Lower leg skin (tissue), 4 donors: ENCODE measurements at regions not wholly inside any gene's neighbourhood (a gene's known extent, or its start where the extent isn't known, plus 50 kb on each side); places are given as distances from the start of the nearest gene placed in this dataset.

Experiments
- DNase-seq, 2 donors: peaks; one replicate each; pipeline ENCODE4 v3.0.0-alpha.2; 2019; ENCODE audit warnings: low spot score in 2 of 2
- H3K4me3 ChIP-seq: fragments of 200-600 bp; sonication (generic); 2 replicates; pipeline ENCODE4 v1.5.1; 2017; ENCODE audit warnings: mild to moderate bottlenecking, low read depth; ENCODE audit not compliant: poor library complexity, severe bottlenecking
- POLR2A ChIP-seq, 2 donors: fragments of 450-650 bp; IDR thresholded peaks; one replicate each; pipeline ENCODE4 v1.6.1; 2016 to 2017; ENCODE audit warnings: antibody characterized with exemption in 2 of 2, mild to moderate bottlenecking in 1 of 2, moderate library complexity in 1 of 2
- WGBS, 2 donors: methylation state at CpG; one replicate each; pipeline ENCODE4 v1.1.5; 2018; 5-methylcytosine and 5-hydroxymethylcytosine counted together
- intact Hi-C: fragments of 100-400 bp; cut with DNase I; formaldehyde crosslinking; loops from one replicate; pipeline ENCODE4 v1.15.0; 2023; ENCODE audit warnings: low total_unique reads
- TF ChIP-seq, protein P1 (sequence below), 3 donors: fragments of 450-650 bp; IDR thresholded peaks; one replicate each; pipeline ENCODE4 v1.5.1; 2016; ENCODE audit warnings: antibody characterized with exemption in 3 of 3, mild to moderate bottlenecking in 3 of 3, moderate library complexity in 2 of 3

GRCh38 chr12:75908961-75909605 lies 122.5 kb downstream of the PHLDA1 start:
- TF ChIP-seq POLR2A (IDR thresholded peaks at IDR 0.05) = no peak
- TF ChIP-seq, protein P1, sequence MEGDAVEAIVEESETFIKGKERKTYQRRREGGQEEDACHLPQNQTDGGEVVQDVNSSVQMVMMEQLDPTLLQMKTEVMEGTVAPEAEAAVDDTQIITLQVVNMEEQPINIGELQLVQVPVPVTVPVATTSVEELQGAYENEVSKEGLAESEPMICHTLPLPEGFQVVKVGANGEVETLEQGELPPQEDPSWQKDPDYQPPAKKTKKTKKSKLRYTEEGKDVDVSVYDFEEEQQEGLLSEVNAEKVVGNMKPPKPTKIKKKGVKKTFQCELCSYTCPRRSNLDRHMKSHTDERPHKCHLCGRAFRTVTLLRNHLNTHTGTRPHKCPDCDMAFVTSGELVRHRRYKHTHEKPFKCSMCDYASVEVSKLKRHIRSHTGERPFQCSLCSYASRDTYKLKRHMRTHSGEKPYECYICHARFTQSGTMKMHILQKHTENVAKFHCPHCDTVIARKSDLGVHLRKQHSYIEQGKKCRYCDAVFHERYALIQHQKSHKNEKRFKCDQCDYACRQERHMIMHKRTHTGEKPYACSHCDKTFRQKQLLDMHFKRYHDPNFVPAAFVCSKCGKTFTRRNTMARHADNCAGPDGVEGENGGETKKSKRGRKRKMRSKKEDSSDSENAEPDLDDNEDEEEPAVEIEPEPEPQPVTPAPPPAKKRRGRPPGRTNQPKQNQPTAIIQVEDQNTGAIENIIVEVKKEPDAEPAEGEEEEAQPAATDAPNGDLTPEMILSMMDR (IDR thresholded peaks at IDR 0.05) = no peak
- peak; percentile 70 to 90 for DNase-seq
- whole genome bisulfite sequencing, 2 donors = 7 to 11% methylated on average over 2 of the region's 2 CpGs

DNA sequence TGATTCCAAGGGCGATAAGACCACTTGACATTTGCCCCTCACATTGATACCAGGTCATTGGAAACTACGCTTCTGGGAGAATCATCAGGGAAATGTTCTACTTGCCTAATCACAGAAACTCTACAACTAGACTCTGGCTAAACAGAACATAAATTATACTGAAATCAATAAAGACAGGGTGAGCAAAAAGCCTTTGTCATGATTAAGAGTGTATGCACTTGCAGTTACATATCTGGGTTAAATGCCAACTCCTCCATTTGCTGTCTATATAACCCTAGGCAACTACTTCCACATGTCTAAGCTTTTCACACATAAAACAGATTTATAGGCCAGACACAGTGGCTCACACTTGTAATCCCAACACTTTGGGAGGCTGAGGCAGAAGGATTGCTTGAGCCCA lies 125.7 kb downstream of the PHLDA1 start:
- H3K4me3 ChIP-seq = no peak overlapping the region
- intact Hi-C loops = no loop called here
- DNase-seq = no peak
- WGBS, 2 donors = 75 to 78% methylated on average over 2 of the region's 2 CpGs
- TF ChIP-seq, protein P1 (IDR thresholded peaks at IDR 0.05) = no peak
- no peak for TF ChIP-seq POLR2A (IDR thresholded peaks at IDR 0.05)

More at GRCh38 chr12:75908961-75909605, 122.5 kb downstream of the PHLDA1 start:
- intact Hi-C loops = no loop called here
- no peak overlapping the region for H3K4me3 ChIP-seq

DNA sequence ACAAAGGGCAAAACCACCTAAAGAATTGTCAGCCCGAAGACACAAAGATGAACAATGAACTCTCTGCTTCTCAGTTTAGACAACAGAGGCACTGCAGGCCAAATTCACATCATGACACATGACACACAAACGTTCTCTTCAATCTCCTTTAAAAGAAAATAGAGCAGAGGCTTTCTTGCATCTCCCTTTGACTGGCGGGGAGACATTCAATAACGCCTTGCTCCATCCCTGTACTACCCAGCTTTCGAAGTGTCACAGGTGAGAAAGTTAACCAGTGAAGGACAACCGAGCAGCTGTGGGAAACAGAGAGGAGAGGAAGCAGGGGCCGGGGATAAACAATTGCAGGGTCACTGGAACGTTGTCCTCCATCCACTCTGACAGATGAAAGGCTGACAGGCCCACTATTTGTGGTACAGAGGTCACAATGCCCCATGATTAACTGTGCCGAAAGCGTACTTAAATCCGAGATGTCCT lies 130.8 kb downstream of the PHLDA1 start:
- TF ChIP-seq, protein P1 (IDR thresholded peaks at IDR 0.05) = no peak
- no peak for TF ChIP-seq POLR2A (IDR thresholded peaks at IDR 0.05)
- no peak overlapping the region for H3K4me3 ChIP-seq
- intact Hi-C loops = no loop called here
- no peak for DNase-seq
- WGBS, 2 donors = 85 to 87% methylated on average over 11 of the region's 11 CpGs

- intact Hi-C loops = no loop called here
- WGBS, 2 donors = 63 to 65% methylated on average over 5 of the region's 5 CpGs
- H3K4me3 ChIP-seq = no peak overlapping the region
- DNase-seq = no peak
- TF ChIP-seq, protein P1 (IDR thresholded peaks at IDR 0.05) = no peak
- no peak for TF ChIP-seq POLR2A (IDR thresholded peaks at IDR 0.05)
These were observed 131.3 kb downstream of the PHLDA1 start for GRCh38 chr12:75900226-75900625.

- no peak for TF ChIP-seq POLR2A (IDR thresholded peaks at IDR 0.05)
- TF ChIP-seq, protein P1 (IDR thresholded peaks at IDR 0.05) = no peak
- WGBS, 2 donors = 93 to 96% methylated on average over 4 of the region's 4 CpGs
- intact Hi-C loops = no loop called here
- DNase-seq = no peak
- no peak overlapping the region for H3K4me3 ChIP-seq
These were observed 136.4 kb downstream of the PHLDA1 start for GRCh38 chr12:75894965-75895754.
